ENCODE measurements at regions not wholly inside any gene's neighbourhood (a gene's known extent, or its start where the extent isn't known, plus 50 kb on each side); places are given as distances from the start of the nearest gene placed in this dataset.
"Not testable (repeated sequence)": the region's sequence is repeated elsewhere in the genome, so short reads cannot be mapped to it uniquely, and the experiment has no call there.

DNA sequence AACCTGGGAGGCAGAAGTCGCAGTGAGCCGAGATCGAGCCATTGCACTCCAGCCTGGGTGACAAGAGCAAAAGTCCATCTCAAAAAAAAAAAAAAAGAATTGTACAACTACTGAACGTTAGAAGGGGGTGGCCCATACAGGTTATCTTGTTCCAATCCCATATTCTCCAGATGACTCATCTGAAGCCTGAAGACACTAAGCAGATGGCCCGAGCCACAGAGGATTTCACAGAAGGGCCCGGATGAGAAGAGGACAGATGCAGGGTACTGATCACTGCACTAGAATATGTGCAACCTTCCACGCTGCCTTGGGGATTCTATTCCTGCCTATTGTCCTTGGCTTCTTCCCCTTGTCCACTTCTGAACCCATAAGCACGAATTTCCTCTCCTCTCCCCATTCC is 70.9 kb upstream of the UBASH3B start:
- Mint-ChIP-seq H3K9me3 (ENCODE audit: unreplicated experiment) (peaks cover 9% of the 10 kb centered on the region), H3K36me3 (ENCODE audit: insufficient read depth, unreplicated experiment) (no peaks in the 10 kb centered on the region), H3K27ac (ENCODE audit: unreplicated experiment) (no peak overlapping the region), H3K27me3 (ENCODE audit: insufficient read depth, unreplicated experiment) (peaks cover 9% of the 10 kb centered on the region), H3K4me3 (ENCODE audit: unreplicated experiment) (no peak overlapping the region), H3K4me1 (ENCODE audit: low read depth, unreplicated experiment) (peaks cover 7% of the 10 kb centered on the region)
- no peak for DNase-seq
- TF ChIP-seq, protein P1, sequence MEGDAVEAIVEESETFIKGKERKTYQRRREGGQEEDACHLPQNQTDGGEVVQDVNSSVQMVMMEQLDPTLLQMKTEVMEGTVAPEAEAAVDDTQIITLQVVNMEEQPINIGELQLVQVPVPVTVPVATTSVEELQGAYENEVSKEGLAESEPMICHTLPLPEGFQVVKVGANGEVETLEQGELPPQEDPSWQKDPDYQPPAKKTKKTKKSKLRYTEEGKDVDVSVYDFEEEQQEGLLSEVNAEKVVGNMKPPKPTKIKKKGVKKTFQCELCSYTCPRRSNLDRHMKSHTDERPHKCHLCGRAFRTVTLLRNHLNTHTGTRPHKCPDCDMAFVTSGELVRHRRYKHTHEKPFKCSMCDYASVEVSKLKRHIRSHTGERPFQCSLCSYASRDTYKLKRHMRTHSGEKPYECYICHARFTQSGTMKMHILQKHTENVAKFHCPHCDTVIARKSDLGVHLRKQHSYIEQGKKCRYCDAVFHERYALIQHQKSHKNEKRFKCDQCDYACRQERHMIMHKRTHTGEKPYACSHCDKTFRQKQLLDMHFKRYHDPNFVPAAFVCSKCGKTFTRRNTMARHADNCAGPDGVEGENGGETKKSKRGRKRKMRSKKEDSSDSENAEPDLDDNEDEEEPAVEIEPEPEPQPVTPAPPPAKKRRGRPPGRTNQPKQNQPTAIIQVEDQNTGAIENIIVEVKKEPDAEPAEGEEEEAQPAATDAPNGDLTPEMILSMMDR (IDR thresholded peaks at IDR 0.05; ENCODE audit: insufficient read depth in 1 of 2, low read depth in 1 of 2, low read length in 1 of 2, severe bottlenecking in 1 of 2, unreplicated experiment in 1 of 2) = no peak
- no TSS peak for BruUV-seq (replicated peaks)
- Histone ChIP-seq H3K4me3 (ENCODE audit: low read depth, low read length) (no peak overlapping the region), H3K27me3 (replicated peaks; ENCODE audit: control insufficient read depth, insufficient read depth, low read length) (no peaks in the 10 kb centered on the region), H3K4me1 (no peaks in the 10 kb centered on the region), H3K9me3 (peaks cover 2% of the 10 kb centered on the region; the same call in 1 of the 2 replicates), H3K36me3 (ENCODE audit: control insufficient read depth, insufficient read depth, low read length) (no peaks in the 10 kb centered on the region)
- ChIA-PET CTCF (no interaction called here), POLR2A (no interaction called here)
- intact Hi-C loops (cut with micrococcal nuclease; ENCODE audit: unreplicated experiment) = loop anchor here (5.0 kb wide), 1 partner anchor 438 kb away; no protein-coding TSS in a partner anchor

DNA sequence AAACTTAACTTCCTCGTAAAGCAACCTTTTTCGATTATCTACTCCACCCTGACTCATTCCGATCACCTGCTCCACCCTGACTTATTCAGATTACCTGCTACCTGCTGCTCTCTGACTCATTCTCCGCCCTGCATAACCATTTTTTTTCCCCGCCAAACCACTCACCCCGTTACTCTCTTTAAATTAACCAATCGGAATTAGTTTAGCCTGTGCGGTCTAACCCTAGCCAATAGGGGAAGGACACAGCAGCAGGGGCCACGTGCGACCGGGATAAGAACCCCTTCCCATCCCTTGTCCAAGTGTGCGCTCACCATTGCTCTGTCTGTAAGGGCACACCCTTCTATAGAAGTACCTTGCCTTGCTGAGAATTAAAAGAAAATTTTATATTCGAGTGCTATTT is 75.5 kb upstream of the UBASH3B start:
- not testable (repeated sequence) for H3K36me3 ChIP-seq (ENCODE audit: control insufficient read depth, insufficient read depth, low read length); H3K4me3 ChIP-seq (ENCODE audit: low read depth, low read length); BruUV-seq (replicated peaks); H3K9me3 ChIP-seq; H3K4me1 Mint-ChIP-seq (ENCODE audit: low read depth, unreplicated experiment); H3K4me1 ChIP-seq; H3K36me3 Mint-ChIP-seq (ENCODE audit: insufficient read depth, unreplicated experiment); H3K27me3 Mint-ChIP-seq (ENCODE audit: insufficient read depth, unreplicated experiment); H3K9me3 Mint-ChIP-seq (ENCODE audit: unreplicated experiment); H3K27me3 ChIP-seq (replicated peaks; ENCODE audit: control insufficient read depth, insufficient read depth, low read length)
- peak; percentile 56 to 75 for DNase-seq
- Mint-ChIP-seq H3K4me3 (ENCODE audit: unreplicated experiment) (peak overlapping the region; percentile 80), H3K27ac (ENCODE audit: unreplicated experiment) (peak overlapping the region; percentile 33)
- intact Hi-C loops (cut with micrococcal nuclease; ENCODE audit: unreplicated experiment) = loop anchor here (1.0 to 5.0 kb wide), 6 partner anchors 49 to 442 kb away; no protein-coding TSS in a partner anchor
- ChIA-PET CTCF (interaction anchor here (0.6 to 1.8 kb wide), 9 partner anchors 17 to 277 kb away, joined by 3 to 11 read pairs (median 4); no protein-coding TSS in a partner anchor), POLR2A (interaction anchor here (0.5 kb wide), 1 partner anchor 534 kb away, joined by 3 read pairs; no protein-coding TSS in a partner anchor)

DNA sequence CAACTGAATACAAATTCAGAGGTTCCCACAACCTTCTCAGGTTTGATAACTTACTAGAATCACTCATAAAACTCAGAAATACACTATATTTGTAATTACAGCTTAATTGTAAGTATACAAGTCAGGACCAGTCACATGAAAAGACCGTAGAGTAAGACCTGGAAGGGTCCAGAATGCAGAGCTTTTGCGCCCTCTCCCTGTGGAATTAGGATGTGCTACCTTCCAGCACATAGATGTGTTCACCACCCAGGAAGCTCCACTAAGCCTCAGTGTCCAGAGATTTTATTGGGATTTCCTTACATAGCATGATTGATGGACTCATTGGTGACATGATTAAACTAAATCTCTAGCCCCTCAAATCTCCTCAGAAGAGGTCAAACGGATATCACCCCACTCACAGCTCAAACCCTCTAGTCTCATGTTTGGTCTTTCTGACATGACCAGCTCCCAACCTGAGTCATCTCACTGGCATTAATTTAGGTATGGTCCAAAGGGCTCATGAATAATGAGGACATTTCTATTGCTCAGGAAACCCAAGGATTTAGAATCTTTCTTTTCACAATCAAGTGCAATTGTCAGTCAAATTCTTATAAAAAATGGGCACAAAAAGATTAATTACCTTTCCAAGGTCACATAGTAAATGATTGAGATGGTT is 77.2 kb upstream of the UBASH3B start:
- H3K9me3 ChIP-seq = no peaks in the 10 kb centered on the region
- no peaks in the 10 kb centered on the region for H3K36me3 Mint-ChIP-seq (ENCODE audit: insufficient read depth, unreplicated experiment)
- intact Hi-C loops (cut with micrococcal nuclease; ENCODE audit: unreplicated experiment) = no loop called here
- TF ChIP-seq, protein P1 (IDR thresholded peaks at IDR 0.05; ENCODE audit: insufficient read depth in 1 of 2, low read depth in 1 of 2, low read length in 1 of 2, severe bottlenecking in 1 of 2, unreplicated experiment in 1 of 2) = no peak
- H3K4me3 ChIP-seq (ENCODE audit: low read depth, low read length) = no peak overlapping the region
- no peaks in the 10 kb centered on the region for H3K4me1 ChIP-seq
- no peaks in the 10 kb centered on the region for H3K27me3 ChIP-seq (replicated peaks; ENCODE audit: control insufficient read depth, insufficient read depth, low read length)
- H3K4me1 Mint-ChIP-seq (ENCODE audit: low read depth, unreplicated experiment) = peaks cover 7% of the 10 kb centered on the region
- H3K4me3 Mint-ChIP-seq (ENCODE audit: unreplicated experiment) = no peak overlapping the region
- DNase-seq = no peak
- ChIA-PET POLR2A (no interaction called here), CTCF (interaction anchor here (0.6 to 1.2 kb wide), 3 partner anchors 72 to 276 kb away, joined by 3 to 7 read pairs (median 4); no protein-coding TSS in a partner anchor)
- peaks cover 10% of the 10 kb centered on the region for H3K9me3 Mint-ChIP-seq (ENCODE audit: unreplicated experiment)
- H3K27me3 Mint-ChIP-seq (ENCODE audit: insufficient read depth, unreplicated experiment) = peaks cover 12% of the 10 kb centered on the region
- H3K36me3 ChIP-seq (ENCODE audit: control insufficient read depth, insufficient read depth, low read length) = no peaks in the 10 kb centered on the region
- H3K27ac Mint-ChIP-seq (ENCODE audit: unreplicated experiment) = no peak overlapping the region
- BruUV-seq (replicated peaks) = no TSS peak

Measured in Caco-2 (cell line).